ENCODE measurements at regions not wholly inside any gene's neighbourhood (a gene's known extent, or its start where the extent isn't known, plus 50 kb on each side); places are given as distances from the start of the nearest gene placed in this dataset.
A peak's percentile ranks its signal among the peaks of the same experiment; 100 is the strongest.

GRCh38 chr19:33998739-33999345, 173.5 kb upstream of the LSM14A start:
- TF ChIP-seq CTCF (conservative IDR thresholded peaks at IDR 0.05 in 1 of 2, IDR thresholded peaks at IDR 0.05 in 1 of 2; ENCODE audit: low read depth in 1 of 2, low read length in 2 of 2) (peak in 1 of 2 donors; percentile 20), EZH2 (IDR thresholded peaks at IDR 0.05; ENCODE audit: low read length, missing control alignments) (no peak)

Measured in fibroblast of lung (primary cell).